IMR-90 (cell line): ENCODE measurements at regions not wholly inside any gene's neighbourhood (a gene's known extent, or its start where the extent isn't known, plus 50 kb on each side); places are given as distances from the start of the nearest gene placed in this dataset.

Source experiments
- ATAC-seq: fragments of 200-7000 bp; cut with Tn5 transposase; 2 replicates; pipeline ENCODE4 v1.9.1; 2020; ENCODE audit warnings: low read depth, mild to moderate bottlenecking, moderate library complexity
- BruUV-seq: library from RNA; stranded (reverse); fragments of 400-500 nt; replicated peaks from 2 replicates; lab custom pipeline; 2021; lab: Mats Ljungman, UMichigan
- CTCF ChIA-PET: fragments of 300-600 bp; formaldehyde crosslinking; extraction: SDS; loops from one replicate; lab custom pipeline; 2021; ENCODE audit warnings: antibody characterized with exemption; lab: Yijun Ruan, JAX
- POLR2A ChIA-PET: fragments of 300-600 bp; sonication (Branson Sonifier 250); formaldehyde crosslinking; loops from one replicate; lab custom pipeline; 2022; ENCODE audit warnings: antibody characterized with exemption; ENCODE audit not compliant: unreplicated experiment; lab: Charles Lee
- DNase-seq: peaks from one replicate; pipeline ENCODE4 v3.0.0; 2013
- H2AFZ ChIP-seq: replicated peaks from 2 replicates; pipeline ENCODE3; 2013; ENCODE audit warnings: low read length, mild to moderate bottlenecking; ENCODE audit not compliant: poor library complexity
- H2AK5ac ChIP-seq: 2 replicates; pipeline ENCODE4 v1.6.1; 2013; ENCODE audit warnings: low read depth, low read length, inconsistent platforms
- H2AK9ac ChIP-seq: replicated peaks from 2 replicates; pipeline ENCODE3; 2013; ENCODE audit warnings: mild to moderate bottlenecking, low read depth, low read length, moderate library complexity; ENCODE audit not compliant: poor library complexity
- H2BK120ac ChIP-seq: 2 replicates; pipeline ENCODE4 v1.6.1; 2013; ENCODE audit warnings: low read depth, low read length, inconsistent platforms
- H2BK15ac ChIP-seq: 3 replicates; pipeline ENCODE4 v1.6.1; 2013; ENCODE audit warnings: low read depth, low read length, inconsistent platforms
- H2BK20ac ChIP-seq: 2 replicates; pipeline ENCODE4 v1.6.1; 2013; ENCODE audit warnings: low read depth, mild to moderate bottlenecking, inconsistent platforms, low read length, moderate library complexity
- H2BK5ac ChIP-seq: 2 replicates; pipeline ENCODE4 v1.6.1; 2013; ENCODE audit warnings: mild to moderate bottlenecking, low read depth, low read length, inconsistent platforms; ENCODE audit not compliant: poor library complexity, severe bottlenecking
- H3K14ac ChIP-seq: replicated peaks from 2 replicates; pipeline ENCODE4 v1.6.1; 2013; ENCODE audit warnings: low read depth, low read length, inconsistent platforms
- H3K18ac ChIP-seq: 2 replicates; pipeline ENCODE4 v1.6.1; 2013; ENCODE audit warnings: low read depth, low read length, control low read depth
- H3K23ac ChIP-seq: 2 replicates; pipeline ENCODE4 v1.6.1; 2013; ENCODE audit warnings: low read depth, low read length, inconsistent platforms
- H3K27ac ChIP-seq: 2 replicates; pipeline ENCODE4 v1.5.1; 2013; ENCODE audit warnings: mild to moderate bottlenecking, control low read depth, low read length; ENCODE audit not compliant: insufficient read depth
- H3K27me3 ChIP-seq: 2 replicates; pipeline ENCODE4 v1.6.1; 2013; ENCODE audit warnings: low read length; ENCODE audit not compliant: control insufficient read depth, insufficient read depth
- H3K36me3 ChIP-seq: 2 replicates; pipeline ENCODE4 v1.6.1; 2013; ENCODE audit warnings: low read length, mixed read lengths; ENCODE audit not compliant: control insufficient read depth, insufficient read depth
- H3K4ac ChIP-seq: 2 replicates; pipeline ENCODE4 v1.6.1; 2013; ENCODE audit warnings: low read depth, low read length, inconsistent platforms
- H3K4me1 ChIP-seq: 2 replicates; pipeline ENCODE4 v1.6.1; 2013; ENCODE audit warnings: low read length, mixed read lengths; ENCODE audit not compliant: control insufficient read depth, insufficient read depth
- H3K4me2 ChIP-seq: 2 replicates; pipeline ENCODE4 v1.6.1; 2013; ENCODE audit warnings: low read depth, mild to moderate bottlenecking, control low read depth, low read length, moderate library complexity
- H3K4me3 ChIP-seq: 2 replicates; pipeline ENCODE4 v1.5.1; 2013; ENCODE audit warnings: low read depth, mild to moderate bottlenecking, control low read depth, low read length, moderate library complexity; ENCODE audit not compliant: insufficient read depth
- H3K56ac ChIP-seq: 2 replicates; pipeline ENCODE4 v1.6.1; 2013; ENCODE audit warnings: low read length, inconsistent platforms; ENCODE audit not compliant: insufficient read depth; ENCODE audit errors: extremely low read depth
- H3K79me1 ChIP-seq, 2 experiments: 2 replicates each; pipeline ENCODE4 v1.6.1; 2013; ENCODE audit warnings: low read length in 2 of 2, inconsistent platforms in 1 of 2, low read depth in 1 of 2
- H3K9ac ChIP-seq: 2 replicates; pipeline ENCODE4 v1.6.1; 2013; ENCODE audit warnings: low read depth, low read length, control low read depth
- H3K9me1 ChIP-seq: 2 replicates; pipeline ENCODE4 v1.6.1; 2013; ENCODE audit warnings: low read length, inconsistent platforms; ENCODE audit not compliant: insufficient read depth
- H3K9me3 ChIP-seq: 2 replicates; pipeline ENCODE4 v1.6.1; 2013; ENCODE audit warnings: low read length; ENCODE audit not compliant: control insufficient read depth, insufficient read depth
- H4K20me1 ChIP-seq: 2 replicates; pipeline ENCODE4 v1.6.1; 2013; ENCODE audit warnings: low read length, inconsistent platforms; ENCODE audit not compliant: insufficient read depth
- H4K5ac ChIP-seq: 2 replicates; pipeline ENCODE4 v1.6.1; 2013; ENCODE audit warnings: mild to moderate bottlenecking, low read depth, low read length, control low read depth
- H4K8ac ChIP-seq, 2 experiments: 2 replicates each; pipeline ENCODE4 v1.6.1; 2013; ENCODE audit warnings: low read depth in 2 of 2, low read length in 2 of 2, control low read depth in 1 of 2, inconsistent platforms in 1 of 2
- H4K91ac ChIP-seq: 2 replicates; pipeline ENCODE4 v1.6.1; 2013; ENCODE audit warnings: low read depth, low read length, inconsistent platforms; ENCODE audit not compliant: insufficient read depth
- BHLHE40 ChIP-seq: fragments of 150-350 bp; IDR thresholded peaks from 2 replicates; pipeline ENCODE4 v1.6.1; 2016; ENCODE audit warnings: mild to moderate bottlenecking, low read depth, low read length
- CHD1 ChIP-seq: IDR thresholded peaks from 2 replicates; pipeline ENCODE4 v1.6.1; 2012; ENCODE audit warnings: low read depth, low read length, improper control_type of control experiment
- MXI1 ChIP-seq: IDR thresholded peaks from 2 replicates; pipeline ENCODE4 v1.6.1; 2012; ENCODE audit warnings: low read depth, mild to moderate bottlenecking, low read length, moderate library complexity, borderline replicate concordance
- NFE2L2 ChIP-seq: fragments of 150-350 bp; IDR thresholded peaks from 2 replicates; pipeline ENCODE4 v1.6.1; 2016; ENCODE audit warnings: low read depth, mild to moderate bottlenecking, low read length
- POLR2A ChIP-seq: IDR thresholded peaks from 2 replicates; pipeline ENCODE4 v1.6.1; 2012; ENCODE audit warnings: mild to moderate bottlenecking, low read depth, low read length
- RAD21 ChIP-seq: IDR thresholded peaks from 2 replicates; pipeline ENCODE4 v1.6.1; 2012; ENCODE audit warnings: low read length, improper control_type of control experiment
- WGBS, 2 experiments: methylation state at CpG; one replicate each; pipeline versions ENCODE4 v1.1.5 to v1.1.7; 2013; ENCODE audit warnings: missing lambda C conversion rate in 2 of 2; ENCODE audit not compliant: insufficient read length in 1 of 2; ENCODE audit errors: extremely low coverage in 2 of 2; 5-methylcytosine and 5-hydroxymethylcytosine counted together
- dilution Hi-C: fragments of 300-500 bp; cut with HindIII; formaldehyde crosslinking; loops from one replicate; pipeline ENCODE4 v1.14.3; 2018; ENCODE audit warnings: low sequenced_read_pairs; ENCODE audit not compliant: unreplicated experiment
- in situ Hi-C: fragments of 300-500 bp; cut with MboI; formaldehyde crosslinking; loops from 3 replicates; pipeline ENCODE4 v1.14.3; 2019; ENCODE audit warnings: low sequenced_read_pairs, inconsistent platforms, mixed read lengths
- intact Hi-C: fragments of 100-400 bp; cut with micrococcal nuclease; formaldehyde crosslinking; loops from 2 replicates; pipeline ENCODE4 v1.10.0; 2022
- TF ChIP-seq, protein P1 (sequence below): conservative IDR thresholded peaks from 2 replicates; pipeline ENCODE4 v1.5.1; 2012; ENCODE audit warnings: mild to moderate bottlenecking, low read depth, low read length, improper control_type of control experiment
- TF ChIP-seq, protein P2 (sequence below): fragments of 150-350 bp; IDR thresholded peaks from 2 replicates; pipeline ENCODE4 v1.6.1; 2016; ENCODE audit warnings: low read depth, mild to moderate bottlenecking, low read length, moderate library complexity, borderline replicate concordance
- TF ChIP-seq, protein P3 (sequence below): fragments of 150-350 bp; IDR thresholded peaks from 2 replicates; pipeline ENCODE4 v1.6.1; 2017; ENCODE audit warnings: mild to moderate bottlenecking, antibody characterized with exemption, low read length, low read depth

DNA sequence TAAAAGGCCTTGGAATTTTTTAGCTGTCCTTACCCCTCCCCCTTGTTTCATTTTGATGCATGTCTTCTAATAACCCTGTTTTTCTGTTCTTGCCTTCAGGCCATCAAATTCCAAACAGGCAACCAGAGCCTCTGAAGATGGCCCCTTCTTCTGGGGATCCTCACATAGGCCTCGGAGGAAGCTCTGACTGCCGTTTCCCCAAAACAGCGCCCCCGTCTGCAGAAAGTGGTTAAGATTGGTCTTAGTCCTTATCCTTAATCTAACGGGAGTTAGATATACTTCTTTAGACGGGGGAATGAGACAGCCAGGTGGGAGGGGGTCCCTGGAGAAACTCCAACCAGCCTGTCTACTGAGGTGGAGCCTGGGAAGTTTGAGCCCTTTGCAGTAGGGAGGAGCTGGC is 226.3 kb upstream of the ZNF608 start:
- Histone ChIP-seq H3K36me3 (no peaks in the 10 kb centered on the region), H3K4me1 (no peaks in the 10 kb centered on the region), H3K4me3 (no peak overlapping the region), H3K23ac (no peak overlapping the region), H2BK120ac (no peak overlapping the region), H4K8ac (no peak overlapping the region), H4K5ac (no peak overlapping the region), H2BK20ac (no peak overlapping the region), H3K9me3 (no peaks in the 10 kb centered on the region), H4K91ac (no peak overlapping the region), H2AK5ac (no peak overlapping the region), H4K20me1 (no peaks in the 10 kb centered on the region), H3K27me3 (no peaks in the 10 kb centered on the region), H3K56ac (no peak overlapping the region), H3K18ac (no peak overlapping the region), H3K9ac (no peak overlapping the region), H2AK9ac (no peak overlapping the region), H3K4ac (no peak overlapping the region), H2AFZ (no peak overlapping the region), H3K14ac (no peak overlapping the region), H3K79me1 (no peaks in the 10 kb centered on the region), H2BK15ac (no peak overlapping the region), H3K4me2 (no peak overlapping the region), H3K27ac (no peak overlapping the region), H2BK5ac (no peak overlapping the region), H3K9me1 (no peaks in the 10 kb centered on the region)
- 96% methylated on average over 4 of the region's 6 CpGs; no CpG with 5 or more reads in 1 of the 2 experiments for WGBS, 2 experiments
- DNase-seq (no peak), ATAC-seq (no peak)
- ChIA-PET CTCF (no interaction called here), POLR2A (interaction anchor here (0.6 kb wide), 1 partner anchor 9 kb away, joined by 4 read pairs; no protein-coding TSS in a partner anchor)
- dilution Hi-C loops (no loop called here), intact Hi-C loops (no loop called here), in situ Hi-C loops (no loop called here)
- no TSS peak for BruUV-seq
- no peak for TF ChIP-seq NFE2L2
- TF ChIP-seq, protein P1, sequence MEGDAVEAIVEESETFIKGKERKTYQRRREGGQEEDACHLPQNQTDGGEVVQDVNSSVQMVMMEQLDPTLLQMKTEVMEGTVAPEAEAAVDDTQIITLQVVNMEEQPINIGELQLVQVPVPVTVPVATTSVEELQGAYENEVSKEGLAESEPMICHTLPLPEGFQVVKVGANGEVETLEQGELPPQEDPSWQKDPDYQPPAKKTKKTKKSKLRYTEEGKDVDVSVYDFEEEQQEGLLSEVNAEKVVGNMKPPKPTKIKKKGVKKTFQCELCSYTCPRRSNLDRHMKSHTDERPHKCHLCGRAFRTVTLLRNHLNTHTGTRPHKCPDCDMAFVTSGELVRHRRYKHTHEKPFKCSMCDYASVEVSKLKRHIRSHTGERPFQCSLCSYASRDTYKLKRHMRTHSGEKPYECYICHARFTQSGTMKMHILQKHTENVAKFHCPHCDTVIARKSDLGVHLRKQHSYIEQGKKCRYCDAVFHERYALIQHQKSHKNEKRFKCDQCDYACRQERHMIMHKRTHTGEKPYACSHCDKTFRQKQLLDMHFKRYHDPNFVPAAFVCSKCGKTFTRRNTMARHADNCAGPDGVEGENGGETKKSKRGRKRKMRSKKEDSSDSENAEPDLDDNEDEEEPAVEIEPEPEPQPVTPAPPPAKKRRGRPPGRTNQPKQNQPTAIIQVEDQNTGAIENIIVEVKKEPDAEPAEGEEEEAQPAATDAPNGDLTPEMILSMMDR = no peak
- TF ChIP-seq MXI1 = no peak
- TF ChIP-seq, protein P2, sequence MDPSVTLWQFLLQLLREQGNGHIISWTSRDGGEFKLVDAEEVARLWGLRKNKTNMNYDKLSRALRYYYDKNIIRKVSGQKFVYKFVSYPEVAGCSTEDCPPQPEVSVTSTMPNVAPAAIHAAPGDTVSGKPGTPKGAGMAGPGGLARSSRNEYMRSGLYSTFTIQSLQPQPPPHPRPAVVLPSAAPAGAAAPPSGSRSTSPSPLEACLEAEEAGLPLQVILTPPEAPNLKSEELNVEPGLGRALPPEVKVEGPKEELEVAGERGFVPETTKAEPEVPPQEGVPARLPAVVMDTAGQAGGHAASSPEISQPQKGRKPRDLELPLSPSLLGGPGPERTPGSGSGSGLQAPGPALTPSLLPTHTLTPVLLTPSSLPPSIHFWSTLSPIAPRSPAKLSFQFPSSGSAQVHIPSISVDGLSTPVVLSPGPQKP = no peak
- no peak for TF ChIP-seq CHD1
- no peak for TF ChIP-seq POLR2A
- TF ChIP-seq, protein P3, sequence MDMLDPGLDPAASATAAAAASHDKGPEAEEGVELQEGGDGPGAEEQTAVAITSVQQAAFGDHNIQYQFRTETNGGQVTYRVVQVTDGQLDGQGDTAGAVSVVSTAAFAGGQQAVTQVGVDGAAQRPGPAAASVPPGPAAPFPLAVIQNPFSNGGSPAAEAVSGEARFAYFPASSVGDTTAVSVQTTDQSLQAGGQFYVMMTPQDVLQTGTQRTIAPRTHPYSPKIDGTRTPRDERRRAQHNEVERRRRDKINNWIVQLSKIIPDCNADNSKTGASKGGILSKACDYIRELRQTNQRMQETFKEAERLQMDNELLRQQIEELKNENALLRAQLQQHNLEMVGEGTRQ = no peak
- TF ChIP-seq RAD21 = no peak
- TF ChIP-seq BHLHE40 = no peak
